Right ventricle myocardium inferior (tissue), 1 donor: ENCODE measurements at regions not wholly inside any gene's neighbourhood (a gene's known extent, or its start where the extent isn't known, plus 50 kb on each side); places are given as distances from the start of the nearest gene placed in this dataset.

Source experiments
- ATAC-seq: fragments of 200-7000 bp; cut with Tn5 transposase; one replicate; pipeline ENCODE4 v1.9.1; 2020; ENCODE audit warnings: mild to moderate bottlenecking, moderate library complexity
- DNase-seq: peaks from one replicate; pipeline ENCODE4 v3.0.0; 2021; ENCODE audit errors: missing footprints
- intact Hi-C: fragments of 100-400 bp; cut with DNase I; formaldehyde crosslinking; loops from one replicate; pipeline ENCODE4 v1.11.0; 2022
- donor health status: DM: no; HTN: yes; CAD: no; lungs with severe emphysema.

- intact Hi-C loops: no loop called here
- ATAC-seq: no peak
- DNase-seq: no peak
Measured at GRCh38 chr10:64076322-64076940, 555.2 kb downstream of the REEP3 start.

- intact Hi-C loops: no loop called here
- DNase-seq (no peak), ATAC-seq (no peak)
Measured at GRCh38 chr10:64079341-64079740, 558.1 kb downstream of the REEP3 start.

- no peak for ATAC-seq
- intact Hi-C loops: no loop called here
- DNase-seq: no peak
Measured at GRCh38 chr10:64080071-64080470, 558.9 kb downstream of the REEP3 start.

- no peak for ATAC-seq
- intact Hi-C loops: no loop called here
- DNase-seq: no peak
Measured at GRCh38 chr10:64081947-64082482, 560.8 kb downstream of the REEP3 start.

- no peak for ATAC-seq
- intact Hi-C loops: no loop called here
- no peak for DNase-seq
Measured at GRCh38 chr10:64086083-64086767, 565.0 kb downstream of the REEP3 start.

- no peak for DNase-seq
- intact Hi-C loops: no loop called here
- ATAC-seq: no peak
Measured at GRCh38 chr10:64089648-64090047, 568.4 kb downstream of the REEP3 start.

- no peak for DNase-seq
- intact Hi-C loops: no loop called here
- no peak for ATAC-seq
Measured at GRCh38 chr10:64090865-64091264, 569.7 kb downstream of the REEP3 start.

GRCh38 chr10:64091897-64092296, 570.7 kb downstream of the REEP3 start:
- DNase-seq (no peak), ATAC-seq (no peak)
- intact Hi-C loops: no loop called here

- no peak for DNase-seq
- intact Hi-C loops: no loop called here
Measured at GRCh38 chr10:64093304-64093703, 572.1 kb downstream of the REEP3 start.

GRCh38 chr10:64093946-64094535, 572.8 kb downstream of the REEP3 start:
- DNase-seq: no peak
- intact Hi-C loops: no loop called here
- no peak for ATAC-seq

More at GRCh38 chr10:64093304-64093703, 572.1 kb downstream of the REEP3 start:
- no peak for ATAC-seq

- intact Hi-C loops: no loop called here
- ATAC-seq (no peak), DNase-seq (no peak)
Measured at GRCh38 chr10:64096941-64097340, 575.7 kb downstream of the REEP3 start.

- ATAC-seq: no peak
- intact Hi-C loops: no loop called here
- no peak for DNase-seq
Measured at GRCh38 chr10:64097391-64098122, 576.4 kb downstream of the REEP3 start.

- intact Hi-C loops: no loop called here
- no peak for DNase-seq
- no peak for ATAC-seq
Measured at GRCh38 chr10:64098994-64099393, 577.8 kb downstream of the REEP3 start.

- ATAC-seq (no peak), DNase-seq (no peak)
- intact Hi-C loops: no loop called here
Measured at GRCh38 chr10:64101606-64102263, 580.5 kb downstream of the REEP3 start.

GRCh38 chr10:64102264-64102633, 581.0 kb downstream of the REEP3 start:
- ATAC-seq (no peak), DNase-seq (no peak)
- intact Hi-C loops: no loop called here

- no peak for DNase-seq
- intact Hi-C loops: no loop called here
Measured at GRCh38 chr10:64102916-64103315, 581.7 kb downstream of the REEP3 start.

GRCh38 chr10:64103750-64104470, 582.7 kb downstream of the REEP3 start:
- ATAC-seq (no peak), DNase-seq (no peak)
- intact Hi-C loops: no loop called here

More at GRCh38 chr10:64102916-64103315, 581.7 kb downstream of the REEP3 start:
- no peak for ATAC-seq

GRCh38 chr10:64109926-64110495, 588.8 kb downstream of the REEP3 start:
- DNase-seq (no peak), ATAC-seq (no peak)
- intact Hi-C loops: no loop called here
